HepG2 (cell line): ENCODE measurements at regions not wholly inside any gene's neighbourhood (a gene's known extent, or its start where the extent isn't known, plus 50 kb on each side); places are given as distances from the start of the nearest gene placed in this dataset.

Experiments
- BHLHE40 ChIP-seq: IDR thresholded peaks from 2 replicates; pipeline ENCODE4 v1.6.1; 2011; ENCODE audit warnings: low read length, improper control_type of control experiment
- CREM ChIP-seq, 2 experiments: sonication (generic) in 1 of 2; formaldehyde crosslinking in 1 of 2; IDR thresholded peaks; 2 replicates each; pipeline versions ENCODE4 v1.4.0 to v1.6.1; 2016 to 2020; ENCODE audit warnings: antibody characterized with exemption in 1 of 2, mild to moderate bottlenecking in 1 of 2, missing genetic modification reagents in 1 of 2
- EZH2 ChIP-seq: conservative IDR thresholded peaks from 2 replicates; pipeline ENCODE4 v1.6.1; 2012; ENCODE audit warnings: mild to moderate bottlenecking, low read depth, low read length, moderate library complexity
- KAT7 ChIP-seq: IDR thresholded peaks from 2 replicates; pipeline ENCODE4 v1.6.1; 2018; ENCODE audit warnings: borderline replicate concordance, missing compliant biosample characterization
- KAT8 ChIP-seq: IDR thresholded peaks from 2 replicates; pipeline ENCODE4 v1.6.1; 2016; ENCODE audit warnings: missing genetic modification reagents, missing compliant biosample characterization
- MTA3 ChIP-seq: sonication (generic); formaldehyde crosslinking; IDR thresholded peaks from 2 replicates; pipeline ENCODE4 v1.4.0; 2020; ENCODE audit warnings: missing genetic modification reagents
- PATZ1 ChIP-seq: sonication (generic); formaldehyde crosslinking; IDR thresholded peaks from 2 replicates; pipeline ENCODE4 v1.4.0; 2020; ENCODE audit warnings: missing genetic modification reagents
- TGIF2 ChIP-seq: IDR thresholded peaks from 2 replicates; pipeline ENCODE4 v1.6.1; 2016; ENCODE audit warnings: control low read depth, missing compliant biosample characterization
- ZNF121 ChIP-seq: sonication (generic); formaldehyde crosslinking; IDR thresholded peaks from 2 replicates; pipeline ENCODE4 v1.5.0; 2020; ENCODE audit warnings: mild to moderate bottlenecking, missing genetic modification reagents
- ZNF746 ChIP-seq: sonication (generic); formaldehyde crosslinking; IDR thresholded peaks from 2 replicates; pipeline ENCODE4 v1.8.0; 2022; ENCODE audit warnings: mild to moderate bottlenecking, missing genetic modification reagents
- ZSCAN9 ChIP-seq: IDR thresholded peaks from 2 replicates; pipeline ENCODE4 v1.6.1; 2016; ENCODE audit warnings: borderline replicate concordance
- TF ChIP-seq, protein P1 (sequence below): sonication (generic); formaldehyde crosslinking; IDR thresholded peaks from 2 replicates; pipeline ENCODE4 v1.8.1; 2023; ENCODE audit warnings: missing genetic modification reagents, inconsistent platforms, borderline replicate concordance
- TF ChIP-seq, protein P2 (sequence below): sonication (generic); formaldehyde crosslinking; IDR thresholded peaks from 2 replicates; pipeline ENCODE4 v1.5.0; 2020; ENCODE audit warnings: mild to moderate bottlenecking, missing genetic modification reagents, moderate library complexity
- TF ChIP-seq, protein P3 (sequence below): sonication (generic); formaldehyde crosslinking; IDR thresholded peaks from 2 replicates; pipeline ENCODE4 v1.4.0; 2020; ENCODE audit warnings: missing genetic modification reagents, borderline replicate concordance

GRCh38 chr1:209207126-209207700 lies 376.3 kb upstream of the CAMK1G start:
- TF ChIP-seq ZNF121 (CRISPR knock-in tag) (no peak), KAT8 (CRISPR knock-in tag) (no peak), MTA3 (CRISPR knock-in tag) (no peak), PATZ1 (no peak), BHLHE40 (no peak), EZH2 (no peak), CREM (IDR thresholded peaks at IDR 0.05) (no peak), CREM (CRISPR knock-in tag; IDR thresholded peaks at IDR 0.05) (no peak), TGIF2 (CRISPR knock-in tag) (no peak), ZNF746 (CRISPR knock-in tag) (no peak), ZSCAN9 (CRISPR knock-in tag) (no peak), KAT7 (CRISPR knock-in tag) (no peak)
- TF ChIP-seq, protein P1, sequence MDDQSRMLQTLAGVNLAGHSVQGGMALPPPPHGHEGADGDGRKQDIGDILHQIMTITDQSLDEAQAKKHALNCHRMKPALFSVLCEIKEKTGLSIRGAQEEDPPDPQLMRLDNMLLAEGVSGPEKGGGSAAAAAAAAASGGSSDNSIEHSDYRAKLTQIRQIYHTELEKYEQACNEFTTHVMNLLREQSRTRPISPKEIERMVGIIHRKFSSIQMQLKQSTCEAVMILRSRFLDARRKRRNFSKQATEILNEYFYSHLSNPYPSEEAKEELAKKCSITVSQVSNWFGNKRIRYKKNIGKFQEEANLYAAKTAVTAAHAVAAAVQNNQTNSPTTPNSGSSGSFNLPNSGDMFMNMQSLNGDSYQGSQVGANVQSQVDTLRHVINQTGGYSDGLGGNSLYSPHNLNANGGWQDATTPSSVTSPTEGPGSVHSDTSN (CRISPR knock-in tag) = no peak
- TF ChIP-seq, protein P2, sequence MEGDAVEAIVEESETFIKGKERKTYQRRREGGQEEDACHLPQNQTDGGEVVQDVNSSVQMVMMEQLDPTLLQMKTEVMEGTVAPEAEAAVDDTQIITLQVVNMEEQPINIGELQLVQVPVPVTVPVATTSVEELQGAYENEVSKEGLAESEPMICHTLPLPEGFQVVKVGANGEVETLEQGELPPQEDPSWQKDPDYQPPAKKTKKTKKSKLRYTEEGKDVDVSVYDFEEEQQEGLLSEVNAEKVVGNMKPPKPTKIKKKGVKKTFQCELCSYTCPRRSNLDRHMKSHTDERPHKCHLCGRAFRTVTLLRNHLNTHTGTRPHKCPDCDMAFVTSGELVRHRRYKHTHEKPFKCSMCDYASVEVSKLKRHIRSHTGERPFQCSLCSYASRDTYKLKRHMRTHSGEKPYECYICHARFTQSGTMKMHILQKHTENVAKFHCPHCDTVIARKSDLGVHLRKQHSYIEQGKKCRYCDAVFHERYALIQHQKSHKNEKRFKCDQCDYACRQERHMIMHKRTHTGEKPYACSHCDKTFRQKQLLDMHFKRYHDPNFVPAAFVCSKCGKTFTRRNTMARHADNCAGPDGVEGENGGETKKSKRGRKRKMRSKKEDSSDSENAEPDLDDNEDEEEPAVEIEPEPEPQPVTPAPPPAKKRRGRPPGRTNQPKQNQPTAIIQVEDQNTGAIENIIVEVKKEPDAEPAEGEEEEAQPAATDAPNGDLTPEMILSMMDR = no peak
- TF ChIP-seq, protein P3, sequence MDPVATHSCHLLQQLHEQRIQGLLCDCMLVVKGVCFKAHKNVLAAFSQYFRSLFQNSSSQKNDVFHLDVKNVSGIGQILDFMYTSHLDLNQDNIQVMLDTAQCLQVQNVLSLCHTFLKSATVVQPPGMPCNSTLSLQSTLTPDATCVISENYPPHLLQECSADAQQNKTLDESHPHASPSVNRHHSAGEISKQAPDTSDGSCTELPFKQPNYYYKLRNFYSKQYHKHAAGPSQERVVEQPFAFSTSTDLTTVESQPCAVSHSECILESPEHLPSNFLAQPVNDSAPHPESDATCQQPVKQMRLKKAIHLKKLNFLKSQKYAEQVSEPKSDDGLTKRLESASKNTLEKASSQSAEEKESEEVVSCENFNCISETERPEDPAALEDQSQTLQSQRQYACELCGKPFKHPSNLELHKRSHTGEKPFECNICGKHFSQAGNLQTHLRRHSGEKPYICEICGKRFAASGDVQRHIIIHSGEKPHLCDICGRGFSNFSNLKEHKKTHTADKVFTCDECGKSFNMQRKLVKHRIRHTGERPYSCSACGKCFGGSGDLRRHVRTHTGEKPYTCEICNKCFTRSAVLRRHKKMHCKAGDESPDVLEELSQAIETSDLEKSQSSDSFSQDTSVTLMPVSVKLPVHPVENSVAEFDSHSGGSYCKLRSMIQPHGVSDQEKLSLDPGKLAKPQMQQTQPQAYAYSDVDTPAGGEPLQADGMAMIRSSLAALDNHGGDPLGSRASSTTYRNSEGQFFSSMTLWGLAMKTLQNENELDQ = no peak
